Neural progenitor cell (in vitro differentiated cells): ENCODE measurements at regions not wholly inside any gene's neighbourhood (a gene's known extent, or its start where the extent isn't known, plus 50 kb on each side); places are given as distances from the start of the nearest gene placed in this dataset.

ENCODE experiments used
- DNase-seq: peaks from one replicate; pipeline ENCODE4 v3.0.0-alpha.2; 2016; ENCODE audit warnings: low spot score
- H2AFZ ChIP-seq: fragments of 200-600 bp; sonication (generic); replicated peaks from 2 replicates; pipeline ENCODE4 v1.6.1; 2016; ENCODE audit warnings: antibody characterized with exemption
- H3F3A ChIP-seq: fragments of 200-600 bp; sonication (generic); 2 replicates; pipeline ENCODE4 v1.6.1; 2016; ENCODE audit warnings: antibody characterized with exemption, low read depth
- H3K27ac ChIP-seq: fragments of 200-600 bp; sonication (generic); 2 replicates; pipeline ENCODE4 v1.5.1; 2016; ENCODE audit warnings: mild to moderate bottlenecking
- H3K27me3 ChIP-seq: fragments of 200-600 bp; sonication (generic); 2 replicates; pipeline ENCODE4 v1.6.1; 2016; ENCODE audit warnings: mild to moderate bottlenecking, moderate library complexity
- H3K36me3 ChIP-seq: fragments of 200-600 bp; sonication (generic); 2 replicates; pipeline ENCODE4 v1.5.1; 2016
- H3K4me1 ChIP-seq: fragments of 200-600 bp; sonication (generic); 2 replicates; pipeline ENCODE4 v1.6.1; 2016; ENCODE audit warnings: mixed run types
- H3K4me2 ChIP-seq: fragments of 200-600 bp; sonication (generic); 2 replicates; pipeline ENCODE4 v1.6.1; 2016
- H3K4me3 ChIP-seq: fragments of 200-600 bp; sonication (generic); 2 replicates; pipeline ENCODE4 v1.5.1; 2016
- H3K79me2 ChIP-seq: fragments of 200-600 bp; sonication (generic); 2 replicates; pipeline ENCODE4 v1.6.1; 2016; ENCODE audit warnings: low read depth
- H3K9ac ChIP-seq: fragments of 200-600 bp; sonication (generic); 2 replicates; pipeline ENCODE4 v1.6.1; 2016
- H3K9me3 ChIP-seq: fragments of 200-600 bp; sonication (generic); 2 replicates; pipeline ENCODE4 v1.5.1; 2016; ENCODE audit warnings: low read depth
- H4K20me1 ChIP-seq: fragments of 200-600 bp; sonication (generic); 2 replicates; pipeline ENCODE4 v1.6.1; 2016; ENCODE audit warnings: low read depth
- H3K27ac Mint-ChIP-seq: 3 replicates; pipeline ENCODE4 v1.8.0; 2021; ENCODE audit warnings: mixed read lengths
- H3K27me3 Mint-ChIP-seq: 2 replicates; pipeline ENCODE4 v1.8.0; 2022; ENCODE audit warnings: low read depth, mild to moderate bottlenecking, inconsistent platforms, moderate library complexity, mixed read lengths; ENCODE audit not compliant: insufficient read depth
- H3K36me3 Mint-ChIP-seq: 3 replicates; pipeline ENCODE4 v1.8.0; 2021; ENCODE audit warnings: mixed read lengths
- H3K4me1 Mint-ChIP-seq: 3 replicates; pipeline ENCODE4 v1.8.0; 2021; ENCODE audit warnings: mixed read lengths
- H3K4me3 Mint-ChIP-seq: 3 replicates; pipeline ENCODE4 v1.8.0; 2021; ENCODE audit warnings: mild to moderate bottlenecking, moderate library complexity, mixed read lengths
- H3K9me3 Mint-ChIP-seq: 3 replicates; pipeline ENCODE4 v1.8.0; 2020; ENCODE audit warnings: mixed read lengths
- EZH2 ChIP-seq: fragments of 200-600 bp; sonication (generic); IDR thresholded peaks from 2 replicates; pipeline ENCODE4 v1.6.1; 2017; ENCODE audit warnings: antibody characterized with exemption, mild to moderate bottlenecking, moderate library complexity
- EZH2phosphoT487 ChIP-seq: fragments of 200-600 bp; sonication (generic); IDR thresholded peaks from 2 replicates; pipeline ENCODE4 v1.6.1; 2017; ENCODE audit warnings: antibody characterized with exemption
- TF ChIP-seq, protein P1 (sequence below): fragments of 200-600 bp; sonication (generic); IDR thresholded peaks from 2 replicates; pipeline ENCODE4 v1.5.1; 2017; ENCODE audit warnings: antibody characterized with exemption, mild to moderate bottlenecking

GRCh38 chr9:89920131-89920530, 315.3 kb downstream of the GADD45G start:
- H3K4me1 Mint-ChIP-seq = peaks cover 28% of the 10 kb centered on the region
- H3K9ac ChIP-seq = no peak overlapping the region
- TF ChIP-seq EZH2 (no peak), EZH2phosphoT487 (no peak)
- TF ChIP-seq, protein P1, sequence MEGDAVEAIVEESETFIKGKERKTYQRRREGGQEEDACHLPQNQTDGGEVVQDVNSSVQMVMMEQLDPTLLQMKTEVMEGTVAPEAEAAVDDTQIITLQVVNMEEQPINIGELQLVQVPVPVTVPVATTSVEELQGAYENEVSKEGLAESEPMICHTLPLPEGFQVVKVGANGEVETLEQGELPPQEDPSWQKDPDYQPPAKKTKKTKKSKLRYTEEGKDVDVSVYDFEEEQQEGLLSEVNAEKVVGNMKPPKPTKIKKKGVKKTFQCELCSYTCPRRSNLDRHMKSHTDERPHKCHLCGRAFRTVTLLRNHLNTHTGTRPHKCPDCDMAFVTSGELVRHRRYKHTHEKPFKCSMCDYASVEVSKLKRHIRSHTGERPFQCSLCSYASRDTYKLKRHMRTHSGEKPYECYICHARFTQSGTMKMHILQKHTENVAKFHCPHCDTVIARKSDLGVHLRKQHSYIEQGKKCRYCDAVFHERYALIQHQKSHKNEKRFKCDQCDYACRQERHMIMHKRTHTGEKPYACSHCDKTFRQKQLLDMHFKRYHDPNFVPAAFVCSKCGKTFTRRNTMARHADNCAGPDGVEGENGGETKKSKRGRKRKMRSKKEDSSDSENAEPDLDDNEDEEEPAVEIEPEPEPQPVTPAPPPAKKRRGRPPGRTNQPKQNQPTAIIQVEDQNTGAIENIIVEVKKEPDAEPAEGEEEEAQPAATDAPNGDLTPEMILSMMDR = no peak
- DNase-seq = no peak
- no peaks in the 10 kb centered on the region for H3F3A ChIP-seq
- no peak overlapping the region for H3K27ac Mint-ChIP-seq
- no peaks in the 10 kb centered on the region for H3K27me3 ChIP-seq
- no peak overlapping the region for H3K4me3 Mint-ChIP-seq
- no peaks in the 10 kb centered on the region for H3K9me3 Mint-ChIP-seq
- no peak overlapping the region for H3K4me3 ChIP-seq
- H3K79me2 ChIP-seq = no peaks in the 10 kb centered on the region
- H2AFZ ChIP-seq = no peak overlapping the region
- H3K36me3 ChIP-seq = no peaks in the 10 kb centered on the region
- no peaks in the 10 kb centered on the region for H3K9me3 ChIP-seq
- H3K4me1 ChIP-seq = no peaks in the 10 kb centered on the region
- no peaks in the 10 kb centered on the region for H3K36me3 Mint-ChIP-seq
- peaks cover 15% of the 10 kb centered on the region for H3K27me3 Mint-ChIP-seq
- no peaks in the 10 kb centered on the region for H4K20me1 ChIP-seq
- no peak overlapping the region for H3K4me2 ChIP-seq
- no peak overlapping the region for H3K27ac ChIP-seq

DNA sequence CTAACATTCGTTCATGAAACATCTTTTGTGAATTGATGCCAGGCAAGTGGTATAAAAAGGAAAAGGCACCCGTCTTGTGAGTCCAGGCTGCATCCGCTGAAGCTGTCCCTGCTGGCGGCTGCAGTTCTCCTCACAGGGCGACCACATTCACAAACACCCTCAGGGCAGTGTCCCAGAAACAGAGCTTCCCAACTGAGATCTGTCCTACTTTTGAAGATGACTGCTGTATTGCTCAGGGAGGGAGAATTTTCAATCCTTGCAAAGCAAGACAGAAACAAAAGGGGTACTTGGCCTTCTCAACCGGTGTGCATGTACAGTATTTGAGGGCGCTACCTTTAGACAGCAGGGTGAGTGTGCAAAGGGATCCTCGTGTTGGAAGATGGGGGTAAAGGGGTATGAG, 316.1 kb downstream of the GADD45G start:
- no peak for TF ChIP-seq EZH2phosphoT487
- TF ChIP-seq, protein P1 = no peak
- TF ChIP-seq EZH2 = no peak
- Histone ChIP-seq H3K9me3 (no peaks in the 10 kb centered on the region), H4K20me1 (no peaks in the 10 kb centered on the region), H3K9ac (no peak overlapping the region), H3K27me3 (no peaks in the 10 kb centered on the region), H3K4me1 (no peaks in the 10 kb centered on the region), H2AFZ (no peak overlapping the region), H3K27ac (no peak overlapping the region), H3K79me2 (no peaks in the 10 kb centered on the region), H3K36me3 (no peaks in the 10 kb centered on the region), H3K4me3 (no peak overlapping the region), H3K4me2 (no peak overlapping the region), H3F3A (no peaks in the 10 kb centered on the region)
- no peaks in the 10 kb centered on the region for H3K36me3 Mint-ChIP-seq
- no peak overlapping the region for H3K27ac Mint-ChIP-seq
- H3K9me3 Mint-ChIP-seq = no peaks in the 10 kb centered on the region
- DNase-seq = no peak
- peaks cover 27% of the 10 kb centered on the region for H3K4me1 Mint-ChIP-seq
- H3K27me3 Mint-ChIP-seq = peaks cover 15% of the 10 kb centered on the region
- no peak overlapping the region for H3K4me3 Mint-ChIP-seq

DNA sequence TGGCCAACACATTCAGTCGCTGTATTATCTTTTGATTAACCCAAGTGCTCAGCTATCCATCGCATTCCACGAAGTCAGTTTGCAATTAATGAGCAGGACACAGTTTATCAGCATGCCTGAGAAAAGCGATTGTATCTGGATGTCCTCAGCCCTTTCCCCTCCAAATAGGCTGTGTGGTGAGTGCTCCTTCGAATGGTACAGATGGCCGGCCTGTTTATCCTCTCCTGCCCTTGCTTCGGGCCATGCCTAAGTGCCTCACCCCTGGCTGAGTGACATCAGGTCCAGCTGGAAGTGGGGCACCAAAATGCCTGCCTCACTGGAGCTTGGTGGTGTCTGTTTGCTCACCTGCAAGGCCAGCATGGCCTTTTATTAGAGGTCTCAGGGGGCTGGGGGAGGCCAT, 317.3 kb downstream of the GADD45G start:
- TF ChIP-seq, protein P1 = no peak
- TF ChIP-seq EZH2phosphoT487 (no peak), EZH2 (no peak)
- Histone ChIP-seq H3K27ac (no peak overlapping the region), H3K9ac (no peak overlapping the region), H3K79me2 (no peaks in the 10 kb centered on the region), H2AFZ (no peak overlapping the region), H3K9me3 (no peaks in the 10 kb centered on the region), H3K27me3 (no peaks in the 10 kb centered on the region), H4K20me1 (no peaks in the 10 kb centered on the region), H3K4me1 (no peaks in the 10 kb centered on the region), H3K4me2 (no peak overlapping the region), H3K4me3 (no peak overlapping the region), H3K36me3 (no peaks in the 10 kb centered on the region), H3F3A (no peaks in the 10 kb centered on the region)
- Mint-ChIP-seq H3K4me3 (no peak overlapping the region), H3K27ac (no peak overlapping the region), H3K4me1 (peaks cover 15% of the 10 kb centered on the region), H3K36me3 (no peaks in the 10 kb centered on the region), H3K9me3 (no peaks in the 10 kb centered on the region), H3K27me3 (peaks cover 15% of the 10 kb centered on the region)
- DNase-seq = no peak

- H3K4me3 ChIP-seq = no peak overlapping the region
- H3K9me3 Mint-ChIP-seq = no peaks in the 10 kb centered on the region
- no peaks in the 10 kb centered on the region for H3K36me3 Mint-ChIP-seq
- H3K27ac Mint-ChIP-seq = no peak overlapping the region
- H3K4me1 Mint-ChIP-seq = peaks cover 13% of the 10 kb centered on the region
- TF ChIP-seq EZH2 = no peak
- TF ChIP-seq EZH2phosphoT487 = no peak
- no peaks in the 10 kb centered on the region for H3K9me3 ChIP-seq
- H3K27ac ChIP-seq = no peak overlapping the region
- H4K20me1 ChIP-seq = no peaks in the 10 kb centered on the region
- no peak overlapping the region for H3K9ac ChIP-seq
- H3F3A ChIP-seq = no peaks in the 10 kb centered on the region
- peaks cover 15% of the 10 kb centered on the region for H3K27me3 Mint-ChIP-seq
- no peak for DNase-seq
- H3K36me3 ChIP-seq = no peaks in the 10 kb centered on the region
- no peaks in the 10 kb centered on the region for H3K27me3 ChIP-seq
- no peak overlapping the region for H3K4me2 ChIP-seq
- no peak overlapping the region for H2AFZ ChIP-seq
- no peaks in the 10 kb centered on the region for H3K4me1 ChIP-seq
- H3K4me3 Mint-ChIP-seq = no peak overlapping the region
- no peaks in the 10 kb centered on the region for H3K79me2 ChIP-seq
These were observed 318.4 kb downstream of the GADD45G start for GRCh38 chr9:89923174-89923573.
